ENCODE measurements at regions not wholly inside any gene's neighbourhood (a gene's known extent, or its start where the extent isn't known, plus 50 kb on each side); places are given as distances from the start of the nearest gene placed in this dataset.
"Not testable (repeated sequence)": the region's sequence is repeated elsewhere in the genome, so short reads cannot be mapped to it uniquely, and the experiment has no call there.

GRCh38 chr2:116141891-116142474, 1672.5 kb upstream of the DDX18 start:
- no peak for DNase-seq

- DNase-seq, result no peak
These were observed 1671.8 kb upstream of the DDX18 start for GRCh38 chr2:116142644-116143227.

- DNase-seq, result no peak
These were observed 1669.5 kb upstream of the DDX18 start for GRCh38 chr2:116145031-116145430.

- DNase-seq, result no peak
These were observed 1666.1 kb upstream of the DDX18 start for GRCh38 chr2:116148361-116148760.

GRCh38 chr2:116153729-116154128, 1660.8 kb upstream of the DDX18 start:
- DNase-seq, result no peak

- DNase-seq, result no peak
These were observed 1653.8 kb upstream of the DDX18 start for GRCh38 chr2:116160657-116161056.

GRCh38 chr2:116162395-116162794, 1652.1 kb upstream of the DDX18 start:
- DNase-seq, result no peak

GRCh38 chr2:116167107-116167506, 1647.4 kb upstream of the DDX18 start:
- DNase-seq, result no peak

- no peak for DNase-seq
These were observed 1634.4 kb upstream of the DDX18 start for GRCh38 chr2:116180072-116180471.

GRCh38 chr2:116190684-116191083, 1623.8 kb upstream of the DDX18 start:
- not testable (repeated sequence) for DNase-seq

GRCh38 chr2:116200086-116200485, 1614.4 kb upstream of the DDX18 start:
- DNase-seq, result no peak

- DNase-seq, result no peak
These were observed 1602.8 kb upstream of the DDX18 start for GRCh38 chr2:116211719-116212118.

- no peak for DNase-seq
These were observed 1591.7 kb upstream of the DDX18 start for GRCh38 chr2:116222793-116223192.

- DNase-seq, result no peak
These were observed 1590.6 kb upstream of the DDX18 start for GRCh38 chr2:116223912-116224311.

- no peak for DNase-seq
These were observed 1589.9 kb upstream of the DDX18 start for GRCh38 chr2:116224610-116225009.

- DNase-seq, result no peak
These were observed 1576.0 kb upstream of the DDX18 start for GRCh38 chr2:116238511-116238910.

- no peak for DNase-seq
These were observed 1564.1 kb upstream of the DDX18 start for GRCh38 chr2:116250376-116250775.

- no peak for DNase-seq
These were observed 1549.6 kb upstream of the DDX18 start for GRCh38 chr2:116264872-116265271.

GRCh38 chr2:116269040-116269439, 1545.5 kb upstream of the DDX18 start:
- no peak for DNase-seq

GRCh38 chr2:116304328-116304727, 1510.2 kb upstream of the DDX18 start:
- DNase-seq, result no peak

- DNase-seq, result no peak
These were observed 1497.4 kb upstream of the DDX18 start for GRCh38 chr2:116317111-116317510.

GRCh38 chr2:116318551-116318950, 1495.9 kb upstream of the DDX18 start:
- not testable (repeated sequence) for DNase-seq

- no peak for DNase-seq
These were observed 1495.5 kb upstream of the DDX18 start for GRCh38 chr2:116319001-116319400.

- no peak for DNase-seq
These were observed 1494.6 kb upstream of the DDX18 start for GRCh38 chr2:116319935-116320334.

GRCh38 chr2:116329280-116329679, 1485.2 kb upstream of the DDX18 start:
- no peak for DNase-seq
